ENCODE measurements at regions not wholly inside any gene's neighbourhood (a gene's known extent, or its start where the extent isn't known, plus 50 kb on each side); places are given as distances from the start of the nearest gene placed in this dataset.

DNA sequence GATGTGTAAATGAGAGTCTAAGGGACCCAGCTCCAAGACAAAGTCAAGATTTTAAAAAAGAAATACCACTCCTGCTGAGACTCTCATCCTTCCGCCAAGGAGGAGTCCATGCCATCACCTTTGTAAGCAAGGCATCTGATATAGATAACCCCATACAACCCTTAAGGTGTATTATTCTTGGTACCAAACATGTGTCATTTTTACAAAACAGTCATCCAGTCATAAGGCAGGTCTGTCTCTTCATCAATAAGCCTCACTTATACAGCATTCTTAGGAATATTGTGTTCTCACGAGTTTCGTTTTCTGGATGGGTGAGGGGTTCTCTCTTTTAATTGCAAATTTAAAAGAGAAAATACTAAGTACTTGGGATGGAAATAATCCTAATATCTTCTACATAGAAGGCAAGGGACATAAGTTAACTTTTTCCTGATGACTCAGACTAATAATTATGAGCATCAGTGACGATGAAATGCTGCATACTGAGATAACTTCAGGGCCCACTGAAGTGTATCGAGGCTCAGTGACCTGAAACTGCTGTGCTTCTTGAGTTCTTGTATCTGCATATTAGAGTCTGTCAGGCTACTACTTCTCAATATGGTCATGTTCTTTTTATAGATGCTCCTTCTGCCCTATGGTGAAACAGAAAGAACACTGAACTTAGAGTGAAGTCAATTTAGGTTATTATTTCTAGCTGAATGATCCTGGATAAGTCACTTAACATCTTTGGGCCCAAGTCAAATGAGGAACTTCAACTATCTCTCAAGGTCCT is 166.6 kb downstream of the KLF12 start:
- H3K4ac ChIP-seq (ENCODE audit: low read depth, low read length), result no peak overlapping the region
- H3K23ac ChIP-seq (ENCODE audit: low read depth, low read length), result no peak overlapping the region
- H3K4me3 ChIP-seq (ENCODE audit: insufficient read depth, low read depth, low read length), result no peak overlapping the region
- no TSS peak for BruUV-seq (replicated peaks)
- intact Hi-C loops (cut with micrococcal nuclease) (no loop called here), dilution Hi-C loops (cut with HindIII; ENCODE audit: low sequenced_read_pairs, unreplicated experiment) (no loop called here), in situ Hi-C loops (cut with MboI; ENCODE audit: low sequenced_read_pairs) (no loop called here)
- H4K91ac ChIP-seq (ENCODE audit: insufficient read depth, low read depth, low read length), result no peak overlapping the region
- H3K18ac ChIP-seq (ENCODE audit: low read depth, low read length), result no peak overlapping the region
- H3K56ac ChIP-seq (ENCODE audit: extremely low read depth, insufficient read depth, low read length), result no peak overlapping the region
- H3K79me1 ChIP-seq (ENCODE audit: low read depth in 1 of 2, low read length in 2 of 2), result peaks cover 41 to 68% of the 10 kb centered on the region in 2 experiments
- no peak overlapping the region for H2AK5ac ChIP-seq (ENCODE audit: low read depth, low read length)
- peaks cover 2% of the 10 kb centered on the region; the same call in 1 of the 2 replicates for H3K9me1 ChIP-seq (ENCODE audit: insufficient read depth, low read length)
- H3K14ac ChIP-seq (replicated peaks; ENCODE audit: low read depth, low read length), result no peak overlapping the region
- no peak overlapping the region for H4K5ac ChIP-seq (ENCODE audit: low read depth, low read length)
- H2AFZ ChIP-seq (replicated peaks; ENCODE audit: low read length, poor library complexity), result no peak overlapping the region
- no peaks in the 10 kb centered on the region for H3K9me3 ChIP-seq (ENCODE audit: control insufficient read depth, insufficient read depth, low read length)
- no peaks in the 10 kb centered on the region; the same call in 1 of the 2 replicates for H3K36me3 ChIP-seq (ENCODE audit: control insufficient read depth, insufficient read depth, low read length)
- no peak overlapping the region for H2BK120ac ChIP-seq (ENCODE audit: low read depth, low read length)
- no peak overlapping the region for H4K8ac ChIP-seq (ENCODE audit: low read depth in 2 of 2, low read length in 2 of 2)
- H3K27ac ChIP-seq (ENCODE audit: insufficient read depth, low read length), result no peak overlapping the region
- H4K20me1 ChIP-seq (ENCODE audit: insufficient read depth, low read length), result peaks cover 3% of the 10 kb centered on the region; the same call in 1 of the 2 replicates
- ATAC-seq (ENCODE audit: low read depth) (no peak), DNase-seq (no peak)
- no peak overlapping the region for H3K4me2 ChIP-seq (ENCODE audit: low read depth, low read length)
- no peak overlapping the region for H2BK20ac ChIP-seq (ENCODE audit: low read depth, low read length)
- H2BK5ac ChIP-seq (ENCODE audit: low read depth, low read length, poor library complexity, severe bottlenecking), result no peak overlapping the region
- POLR2A ChIA-PET (ENCODE audit: unreplicated experiment), result no interaction called here
- no peak overlapping the region for H3K9ac ChIP-seq (ENCODE audit: low read depth, low read length)
- WGBS, 2 experiments (ENCODE audit: extremely low coverage in 2 of 2, insufficient read length in 1 of 2), result 100% methylated on average over 1 of the region's 5 CpGs; no CpG with 5 or more reads in 1 of the 2 experiments
- H2AK9ac ChIP-seq (replicated peaks; ENCODE audit: low read depth, low read length, poor library complexity), result no peak overlapping the region
- H3K4me1 ChIP-seq (ENCODE audit: control insufficient read depth, insufficient read depth, low read length), result peaks cover 3% of the 10 kb centered on the region; the same call in 1 of the 2 replicates
- CTCF ChIA-PET, result no interaction called here
- TF ChIP-seq, protein P1, sequence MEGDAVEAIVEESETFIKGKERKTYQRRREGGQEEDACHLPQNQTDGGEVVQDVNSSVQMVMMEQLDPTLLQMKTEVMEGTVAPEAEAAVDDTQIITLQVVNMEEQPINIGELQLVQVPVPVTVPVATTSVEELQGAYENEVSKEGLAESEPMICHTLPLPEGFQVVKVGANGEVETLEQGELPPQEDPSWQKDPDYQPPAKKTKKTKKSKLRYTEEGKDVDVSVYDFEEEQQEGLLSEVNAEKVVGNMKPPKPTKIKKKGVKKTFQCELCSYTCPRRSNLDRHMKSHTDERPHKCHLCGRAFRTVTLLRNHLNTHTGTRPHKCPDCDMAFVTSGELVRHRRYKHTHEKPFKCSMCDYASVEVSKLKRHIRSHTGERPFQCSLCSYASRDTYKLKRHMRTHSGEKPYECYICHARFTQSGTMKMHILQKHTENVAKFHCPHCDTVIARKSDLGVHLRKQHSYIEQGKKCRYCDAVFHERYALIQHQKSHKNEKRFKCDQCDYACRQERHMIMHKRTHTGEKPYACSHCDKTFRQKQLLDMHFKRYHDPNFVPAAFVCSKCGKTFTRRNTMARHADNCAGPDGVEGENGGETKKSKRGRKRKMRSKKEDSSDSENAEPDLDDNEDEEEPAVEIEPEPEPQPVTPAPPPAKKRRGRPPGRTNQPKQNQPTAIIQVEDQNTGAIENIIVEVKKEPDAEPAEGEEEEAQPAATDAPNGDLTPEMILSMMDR (conservative IDR thresholded peaks at IDR 0.05; ENCODE audit: low read depth, low read length), result no peak
- no peak for TF ChIP-seq CHD1 (IDR thresholded peaks at IDR 0.05; ENCODE audit: low read depth, low read length)
- TF ChIP-seq CEBPB (IDR thresholded peaks at IDR 0.05; ENCODE audit: low read depth, low read length), result no peak
- TF ChIP-seq MAZ (IDR thresholded peaks at IDR 0.05; ENCODE audit: borderline replicate concordance, low read depth, low read length), result no peak
- TF ChIP-seq, protein P2, sequence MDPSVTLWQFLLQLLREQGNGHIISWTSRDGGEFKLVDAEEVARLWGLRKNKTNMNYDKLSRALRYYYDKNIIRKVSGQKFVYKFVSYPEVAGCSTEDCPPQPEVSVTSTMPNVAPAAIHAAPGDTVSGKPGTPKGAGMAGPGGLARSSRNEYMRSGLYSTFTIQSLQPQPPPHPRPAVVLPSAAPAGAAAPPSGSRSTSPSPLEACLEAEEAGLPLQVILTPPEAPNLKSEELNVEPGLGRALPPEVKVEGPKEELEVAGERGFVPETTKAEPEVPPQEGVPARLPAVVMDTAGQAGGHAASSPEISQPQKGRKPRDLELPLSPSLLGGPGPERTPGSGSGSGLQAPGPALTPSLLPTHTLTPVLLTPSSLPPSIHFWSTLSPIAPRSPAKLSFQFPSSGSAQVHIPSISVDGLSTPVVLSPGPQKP (IDR thresholded peaks at IDR 0.05; ENCODE audit: borderline replicate concordance, low read depth, low read length), result no peak
- TF ChIP-seq RAD21 (IDR thresholded peaks at IDR 0.05; ENCODE audit: low read length), result no peak
- TF ChIP-seq BHLHE40 (IDR thresholded peaks at IDR 0.05; ENCODE audit: low read depth, low read length), result no peak
- TF ChIP-seq RFX5 (IDR thresholded peaks at IDR 0.05; ENCODE audit: low read depth, low read length), result no peak
- H2BK15ac ChIP-seq (ENCODE audit: low read depth, low read length), result no peak overlapping the region
- no peaks in the 10 kb centered on the region for H3K27me3 ChIP-seq (ENCODE audit: control insufficient read depth, insufficient read depth, low read length)
